WTC11 (cell line): ENCODE measurements at regions not wholly inside any gene's neighbourhood (a gene's known extent, or its start where the extent isn't known, plus 50 kb on each side); places are given as distances from the start of the nearest gene placed in this dataset.

Source experiments
- CREM ChIP-seq: sonication (generic); formaldehyde crosslinking; IDR thresholded peaks from 2 replicates; pipeline ENCODE4 v1.8.1; 2022; ENCODE audit warnings: mild to moderate bottlenecking, missing genetic modification reagents, moderate library complexity
- E2F1 ChIP-seq: sonication (generic); formaldehyde crosslinking; IDR thresholded peaks from 2 replicates; pipeline ENCODE4 v1.8.0; 2022; ENCODE audit warnings: mild to moderate bottlenecking, missing genetic modification reagents
- FOXJ3 ChIP-seq: sonication (generic); formaldehyde crosslinking; IDR thresholded peaks from 2 replicates; pipeline ENCODE4 v1.9.0; 2021; ENCODE audit warnings: missing genetic modification reagents, mild to moderate bottlenecking, borderline replicate concordance
- FOXP1 ChIP-seq: sonication (generic); formaldehyde crosslinking; IDR thresholded peaks from 2 replicates; pipeline ENCODE4 v1.8.0; 2022; ENCODE audit warnings: missing genetic modification reagents, mild to moderate bottlenecking, moderate library complexity, borderline replicate concordance
- STAT6 ChIP-seq: sonication (generic); formaldehyde crosslinking; conservative IDR thresholded peaks from 2 replicates; pipeline ENCODE4 v1.8.1; 2023; ENCODE audit warnings: mild to moderate bottlenecking, low read depth, missing genetic modification reagents, moderate library complexity
- USF2 ChIP-seq: sonication (generic); formaldehyde crosslinking; IDR thresholded peaks from 2 replicates; pipeline ENCODE4 v1.8.1; 2023; ENCODE audit warnings: mild to moderate bottlenecking, missing genetic modification reagents, moderate library complexity
- ZMAT4 ChIP-seq: fragments of 250-450 bp; sonication (Bioruptor Pico); IDR thresholded peaks from 2 replicates; pipeline ENCODE4 v1.9.0; 2021; ENCODE audit warnings: mild to moderate bottlenecking
- TF ChIP-seq, protein P1 (sequence below): fragments of 200-600 bp; IDR thresholded peaks from 2 replicates; pipeline ENCODE4 v1.8.0; 2022; ENCODE audit warnings: antibody characterized with exemption

DNA sequence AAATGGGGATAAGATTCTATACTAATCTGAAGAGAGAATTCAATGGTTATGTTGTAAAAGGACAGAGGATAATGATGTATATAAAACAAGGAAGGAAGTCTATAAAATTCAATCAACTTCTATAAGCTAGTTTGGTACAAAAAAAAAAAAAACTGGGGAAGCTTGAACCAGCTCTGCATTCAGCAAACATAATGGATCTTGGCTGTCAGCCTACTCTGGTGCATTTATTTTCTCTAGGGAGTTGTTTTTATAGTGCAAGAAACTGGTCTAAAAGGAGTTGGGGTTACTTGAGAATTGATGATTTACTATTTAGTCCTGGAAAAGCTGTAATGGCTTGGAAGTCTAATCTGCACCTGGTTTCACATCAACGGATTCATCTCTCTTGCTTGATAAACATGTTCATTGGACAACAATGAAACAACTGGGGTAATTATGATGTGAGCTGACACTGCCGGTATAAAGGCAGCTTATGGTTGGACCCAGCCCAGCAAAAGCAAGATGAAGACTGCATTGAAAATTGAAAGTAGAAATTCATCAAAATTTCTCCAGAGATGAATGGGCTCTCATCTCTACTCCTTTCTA is 199.4 kb upstream of the NRIP1 start:
- TF ChIP-seq, protein P1, sequence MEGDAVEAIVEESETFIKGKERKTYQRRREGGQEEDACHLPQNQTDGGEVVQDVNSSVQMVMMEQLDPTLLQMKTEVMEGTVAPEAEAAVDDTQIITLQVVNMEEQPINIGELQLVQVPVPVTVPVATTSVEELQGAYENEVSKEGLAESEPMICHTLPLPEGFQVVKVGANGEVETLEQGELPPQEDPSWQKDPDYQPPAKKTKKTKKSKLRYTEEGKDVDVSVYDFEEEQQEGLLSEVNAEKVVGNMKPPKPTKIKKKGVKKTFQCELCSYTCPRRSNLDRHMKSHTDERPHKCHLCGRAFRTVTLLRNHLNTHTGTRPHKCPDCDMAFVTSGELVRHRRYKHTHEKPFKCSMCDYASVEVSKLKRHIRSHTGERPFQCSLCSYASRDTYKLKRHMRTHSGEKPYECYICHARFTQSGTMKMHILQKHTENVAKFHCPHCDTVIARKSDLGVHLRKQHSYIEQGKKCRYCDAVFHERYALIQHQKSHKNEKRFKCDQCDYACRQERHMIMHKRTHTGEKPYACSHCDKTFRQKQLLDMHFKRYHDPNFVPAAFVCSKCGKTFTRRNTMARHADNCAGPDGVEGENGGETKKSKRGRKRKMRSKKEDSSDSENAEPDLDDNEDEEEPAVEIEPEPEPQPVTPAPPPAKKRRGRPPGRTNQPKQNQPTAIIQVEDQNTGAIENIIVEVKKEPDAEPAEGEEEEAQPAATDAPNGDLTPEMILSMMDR = no peak
- TF ChIP-seq STAT6 (CRISPR knock-in tag) = no peak
- no peak for TF ChIP-seq FOXJ3 (CRISPR knock-in tag)
- TF ChIP-seq E2F1 (CRISPR knock-in tag) = no peak
- TF ChIP-seq ZMAT4 (CRISPR knock-in tag) = no peak
- TF ChIP-seq CREM (CRISPR knock-in tag) = no peak
- TF ChIP-seq FOXP1 (CRISPR knock-in tag) = no peak
- TF ChIP-seq USF2 (CRISPR knock-in tag) = no peak
